Panc1 (cell line): ENCODE measurements at regions not wholly inside any gene's neighbourhood (a gene's known extent, or its start where the extent isn't known, plus 50 kb on each side); places are given as distances from the start of the nearest gene placed in this dataset.

Experiments
- ATAC-seq: fragments of 200-7000 bp; cut with Tn5 transposase; 2 replicates; pipeline ENCODE4 v1.9.1; 2020; ENCODE audit warnings: mild to moderate bottlenecking, moderate library complexity
- BruUV-seq: library from RNA; stranded (reverse); fragments of 400-500 nt; replicated peaks from 2 replicates; lab custom pipeline; 2021; lab: Mats Ljungman, UMichigan
- CTCF ChIA-PET: fragments of 300-600 bp; sonication (Branson Sonifier 250); formaldehyde crosslinking; loops from one replicate; lab custom pipeline; 2022; ENCODE audit warnings: antibody characterized with exemption; lab: Charles Lee
- POLR2A ChIA-PET: fragments of 300-600 bp; sonication (Branson Sonifier 250); formaldehyde crosslinking; loops from one replicate; lab custom pipeline; 2022; ENCODE audit warnings: antibody characterized with exemption; lab: Charles Lee
- DNase-seq: peaks from one replicate; pipeline ENCODE4 v3.0.0-alpha.2; 2010; ENCODE audit warnings: low read depth, low spot score
- H3K27ac ChIP-seq: 2 replicates; pipeline ENCODE4 v1.5.1; 2011; ENCODE audit warnings: mild to moderate bottlenecking, low read length, inconsistent platforms
- H3K27me3 ChIP-seq: fragments of 200-500 bp; sonication (Bioruptor generic); 2 replicates; pipeline ENCODE4 v1.6.0; 2014; ENCODE audit warnings: low read length, inconsistent platforms; ENCODE audit not compliant: control insufficient read depth, insufficient read depth
- H3K36me3 ChIP-seq: fragments of 200-500 bp; sonication (Bioruptor generic); 2 replicates; pipeline ENCODE4 v1.5.1; 2014; ENCODE audit warnings: inconsistent platforms, mild to moderate bottlenecking, low read length, moderate library complexity; ENCODE audit not compliant: control insufficient read depth, insufficient read depth
- H3K4me1 ChIP-seq: 2 replicates; pipeline ENCODE4 v1.5.1; 2011; ENCODE audit warnings: inconsistent platforms, mild to moderate bottlenecking, low read length, moderate library complexity; ENCODE audit not compliant: control insufficient read depth, insufficient read depth
- H3K4me3 ChIP-seq, 2 experiments: 2 replicates each; pipeline ENCODE4 v1.5.1; 2011 to 2012; ENCODE audit warnings: low read depth in 2 of 2, low read length in 2 of 2, mild to moderate bottlenecking in 2 of 2, inconsistent platforms in 1 of 2, moderate library complexity in 1 of 2
- H3K9me3 ChIP-seq: fragments of 200-500 bp; sonication (Bioruptor generic); 2 replicates; pipeline ENCODE4 v1.5.1; 2014; ENCODE audit warnings: low read depth, mild to moderate bottlenecking, inconsistent platforms, low read length, moderate library complexity; ENCODE audit not compliant: control insufficient read depth, insufficient read depth
- POLR2AphosphoS5 ChIP-seq: IDR thresholded peaks from 2 replicates; pipeline ENCODE4 v1.6.1; 2012; ENCODE audit warnings: mild to moderate bottlenecking, low read depth, low read length, moderate library complexity
- SIN3A ChIP-seq: IDR thresholded peaks from 2 replicates; pipeline ENCODE4 v1.6.1; 2012; ENCODE audit warnings: low read depth, mild to moderate bottlenecking, low read length, moderate library complexity, borderline replicate concordance; ENCODE audit not compliant: insufficient read depth
- TCF7L2 ChIP-seq: IDR thresholded peaks from 2 replicates; pipeline ENCODE4 v1.6.1; 2011; ENCODE audit warnings: mild to moderate bottlenecking, low read depth, low read length, inconsistent platforms
- in situ Hi-C: cut with HindIII; loops from 2 replicates; pipeline ENCODE4 v1.10.0; 2016; ENCODE audit warnings: low sequenced_read_pairs, low pct_unique_long_range_greater_than_20kb
- intact Hi-C: fragments of 100-400 bp; cut with micrococcal nuclease; formaldehyde crosslinking; loops from one replicate; pipeline ENCODE4 v1.10.0; 2022; ENCODE audit not compliant: unreplicated experiment
- TF ChIP-seq, protein P1 (sequence below), 2 experiments: IDR thresholded peaks; 2 replicates each; pipeline ENCODE4 v1.6.1; 2011 to 2012; ENCODE audit warnings: low read depth in 2 of 2, control low read depth in 1 of 2, low read length in 1 of 2, mild to moderate bottlenecking in 1 of 2, moderate library complexity in 1 of 2; ENCODE audit not compliant: insufficient read depth in 1 of 2
- TF ChIP-seq, protein P2 (sequence below): fragments of 450-650 bp; IDR thresholded peaks from 2 replicates; pipeline ENCODE4 v1.5.1; 2017; ENCODE audit warnings: mild to moderate bottlenecking

DNA sequence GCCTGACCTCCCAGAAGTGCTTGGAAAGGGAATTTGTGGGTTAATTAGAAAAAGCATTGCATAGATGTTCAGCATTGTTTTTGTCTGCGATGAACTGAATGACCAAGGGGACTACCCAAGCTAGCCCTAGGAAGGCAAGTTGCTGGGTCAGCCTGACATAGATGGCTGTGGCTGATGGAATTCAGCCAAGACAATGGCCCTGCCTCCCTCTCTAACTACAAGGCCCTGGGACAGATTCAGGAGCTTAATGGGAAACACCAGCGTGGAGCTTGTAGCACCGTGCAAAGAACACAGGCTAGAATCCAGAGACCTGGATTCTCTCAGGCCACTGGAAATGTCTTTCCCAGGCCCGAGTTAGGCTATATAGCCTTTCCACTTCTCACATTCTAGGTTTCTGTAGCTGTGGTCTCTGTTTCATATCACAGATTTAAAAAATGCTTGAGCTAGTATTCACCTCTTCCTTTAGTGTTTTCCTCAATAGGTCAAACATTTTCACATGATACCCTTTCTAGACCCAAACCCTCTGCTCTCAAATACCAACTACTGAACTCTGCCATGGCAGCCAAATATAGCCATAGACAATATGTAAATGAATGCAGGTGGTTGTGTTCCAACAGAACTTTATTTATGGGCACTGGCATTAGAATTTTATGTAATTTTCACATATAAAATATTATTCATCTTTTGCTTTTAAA is 294.3 kb upstream of the MEX3C start:
- H3K4me1 ChIP-seq: no peaks in the 10 kb centered on the region
- no peaks in the 10 kb centered on the region for H3K36me3 ChIP-seq
- H3K4me3 ChIP-seq: no peak overlapping the region
- H3K27ac ChIP-seq: no peak overlapping the region
- intact Hi-C loops: no loop called here
- TF ChIP-seq, protein P1, sequence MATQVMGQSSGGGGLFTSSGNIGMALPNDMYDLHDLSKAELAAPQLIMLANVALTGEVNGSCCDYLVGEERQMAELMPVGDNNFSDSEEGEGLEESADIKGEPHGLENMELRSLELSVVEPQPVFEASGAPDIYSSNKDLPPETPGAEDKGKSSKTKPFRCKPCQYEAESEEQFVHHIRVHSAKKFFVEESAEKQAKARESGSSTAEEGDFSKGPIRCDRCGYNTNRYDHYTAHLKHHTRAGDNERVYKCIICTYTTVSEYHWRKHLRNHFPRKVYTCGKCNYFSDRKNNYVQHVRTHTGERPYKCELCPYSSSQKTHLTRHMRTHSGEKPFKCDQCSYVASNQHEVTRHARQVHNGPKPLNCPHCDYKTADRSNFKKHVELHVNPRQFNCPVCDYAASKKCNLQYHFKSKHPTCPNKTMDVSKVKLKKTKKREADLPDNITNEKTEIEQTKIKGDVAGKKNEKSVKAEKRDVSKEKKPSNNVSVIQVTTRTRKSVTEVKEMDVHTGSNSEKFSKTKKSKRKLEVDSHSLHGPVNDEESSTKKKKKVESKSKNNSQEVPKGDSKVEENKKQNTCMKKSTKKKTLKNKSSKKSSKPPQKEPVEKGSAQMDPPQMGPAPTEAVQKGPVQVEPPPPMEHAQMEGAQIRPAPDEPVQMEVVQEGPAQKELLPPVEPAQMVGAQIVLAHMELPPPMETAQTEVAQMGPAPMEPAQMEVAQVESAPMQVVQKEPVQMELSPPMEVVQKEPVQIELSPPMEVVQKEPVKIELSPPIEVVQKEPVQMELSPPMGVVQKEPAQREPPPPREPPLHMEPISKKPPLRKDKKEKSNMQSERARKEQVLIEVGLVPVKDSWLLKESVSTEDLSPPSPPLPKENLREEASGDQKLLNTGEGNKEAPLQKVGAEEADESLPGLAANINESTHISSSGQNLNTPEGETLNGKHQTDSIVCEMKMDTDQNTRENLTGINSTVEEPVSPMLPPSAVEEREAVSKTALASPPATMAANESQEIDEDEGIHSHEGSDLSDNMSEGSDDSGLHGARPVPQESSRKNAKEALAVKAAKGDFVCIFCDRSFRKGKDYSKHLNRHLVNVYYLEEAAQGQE (IDR thresholded peaks at IDR 0.05; ENCODE audit: insufficient read depth in 1 of 2, low read depth in 2 of 2, low read length in 1 of 2): no peak
- TF ChIP-seq, protein P2, sequence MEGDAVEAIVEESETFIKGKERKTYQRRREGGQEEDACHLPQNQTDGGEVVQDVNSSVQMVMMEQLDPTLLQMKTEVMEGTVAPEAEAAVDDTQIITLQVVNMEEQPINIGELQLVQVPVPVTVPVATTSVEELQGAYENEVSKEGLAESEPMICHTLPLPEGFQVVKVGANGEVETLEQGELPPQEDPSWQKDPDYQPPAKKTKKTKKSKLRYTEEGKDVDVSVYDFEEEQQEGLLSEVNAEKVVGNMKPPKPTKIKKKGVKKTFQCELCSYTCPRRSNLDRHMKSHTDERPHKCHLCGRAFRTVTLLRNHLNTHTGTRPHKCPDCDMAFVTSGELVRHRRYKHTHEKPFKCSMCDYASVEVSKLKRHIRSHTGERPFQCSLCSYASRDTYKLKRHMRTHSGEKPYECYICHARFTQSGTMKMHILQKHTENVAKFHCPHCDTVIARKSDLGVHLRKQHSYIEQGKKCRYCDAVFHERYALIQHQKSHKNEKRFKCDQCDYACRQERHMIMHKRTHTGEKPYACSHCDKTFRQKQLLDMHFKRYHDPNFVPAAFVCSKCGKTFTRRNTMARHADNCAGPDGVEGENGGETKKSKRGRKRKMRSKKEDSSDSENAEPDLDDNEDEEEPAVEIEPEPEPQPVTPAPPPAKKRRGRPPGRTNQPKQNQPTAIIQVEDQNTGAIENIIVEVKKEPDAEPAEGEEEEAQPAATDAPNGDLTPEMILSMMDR: no peak
- TF ChIP-seq TCF7L2 (no peak), POLR2AphosphoS5 (no peak), SIN3A (no peak)
- in situ Hi-C loops: no loop called here
- no peak for DNase-seq
- ChIA-PET CTCF (no interaction called here), POLR2A (no interaction called here)
- BruUV-seq: no TSS peak
- H3K9me3 ChIP-seq: no peaks in the 10 kb centered on the region
- no peak for ATAC-seq
- H3K27me3 ChIP-seq: no peaks in the 10 kb centered on the region; the same call in 1 of the 2 replicates

DNA sequence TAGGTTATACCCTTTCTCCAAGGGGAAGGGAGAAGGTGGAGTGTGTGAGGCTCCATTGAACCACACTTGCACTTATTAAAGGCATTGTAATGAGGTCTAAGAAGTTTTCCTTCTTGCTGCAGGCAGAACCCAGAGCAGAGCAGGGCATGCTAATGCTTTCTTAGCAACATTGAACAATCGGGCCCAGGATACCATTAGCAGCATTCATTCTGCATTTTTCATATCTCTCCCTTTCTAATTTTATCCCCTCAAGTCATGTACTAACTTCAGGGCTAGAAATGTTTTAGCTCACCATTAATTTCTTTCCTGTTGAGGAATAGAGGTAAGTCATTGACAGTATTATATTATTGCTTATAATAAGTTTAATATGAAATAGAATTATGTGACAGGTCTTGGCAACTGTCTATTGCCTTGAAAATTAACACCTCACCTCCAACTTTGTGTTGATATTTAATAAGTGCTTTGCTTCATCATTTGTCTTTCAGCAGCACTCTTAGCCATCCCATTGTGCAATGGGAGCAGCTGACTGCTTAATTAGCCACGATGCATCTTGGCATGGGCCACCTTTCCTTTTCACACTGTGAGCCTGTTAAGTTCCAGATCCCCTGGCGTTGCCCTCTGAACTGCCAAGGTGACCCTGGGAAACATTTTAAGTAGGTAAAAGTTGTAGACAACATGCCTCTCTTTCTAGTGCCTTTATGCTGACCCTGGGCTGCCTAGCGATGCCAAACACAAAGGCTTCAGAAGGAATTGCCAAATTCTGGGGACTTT is 300.8 kb upstream of the MEX3C start:
- BruUV-seq: no TSS peak
- TF ChIP-seq, protein P1 (IDR thresholded peaks at IDR 0.05; ENCODE audit: insufficient read depth in 1 of 2, low read depth in 2 of 2, low read length in 1 of 2): no peak
- TF ChIP-seq SIN3A: no peak
- no peak for TF ChIP-seq TCF7L2
- TF ChIP-seq POLR2AphosphoS5: no peak
- TF ChIP-seq, protein P2: no peak
- Histone ChIP-seq H3K4me3 (no peak overlapping the region), H3K27ac (no peak overlapping the region), H3K36me3 (no peaks in the 10 kb centered on the region), H3K27me3 (no peaks in the 10 kb centered on the region; the same call in 1 of the 2 replicates), H3K9me3 (no peaks in the 10 kb centered on the region), H3K4me1 (no peaks in the 10 kb centered on the region)
- no peak for ATAC-seq
- ChIA-PET POLR2A (no interaction called here), CTCF (no interaction called here)
- in situ Hi-C loops: no loop called here
- no peak for DNase-seq
- intact Hi-C loops: no loop called here
